GM23338 (cell line): ENCODE measurements at regions not wholly inside any gene's neighbourhood (a gene's known extent, or its start where the extent isn't known, plus 50 kb on each side); places are given as distances from the start of the nearest gene placed in this dataset.

ENCODE experiments used
- ATAC-seq: fragments of 200-7000 bp; cut with Tn5 transposase; 3 replicates; pipeline ENCODE4 v1.9.1; 2020
- DNase-seq: peaks from one replicate; pipeline ENCODE4 v3.0.0-alpha.2; 2015; ENCODE audit warnings: low spot score
- H2AFZ ChIP-seq: fragments of 200-600 bp; sonication (generic); 2 replicates; pipeline ENCODE4 v1.8.0; 2016; ENCODE audit warnings: antibody characterized with exemption, mild to moderate bottlenecking, moderate library complexity
- H3F3A ChIP-seq: fragments of 200-600 bp; sonication (generic); replicated peaks from 2 replicates; pipeline ENCODE4 v1.8.0; 2017; ENCODE audit warnings: antibody characterized with exemption, mixed run types, low read depth
- H3K27ac ChIP-seq: fragments of 200-600 bp; sonication (generic); 2 replicates; pipeline ENCODE4 v1.6.1; 2016; ENCODE audit warnings: low read depth
- H3K27me3 ChIP-seq: fragments of 200-600 bp; sonication (generic); 2 replicates; pipeline ENCODE4 v1.8.0; 2016; ENCODE audit warnings: mild to moderate bottlenecking, mixed run types, moderate library complexity; ENCODE audit not compliant: insufficient read depth
- H3K36me3 ChIP-seq: fragments of 200-600 bp; sonication (generic); 2 replicates; pipeline ENCODE4 v1.8.0; 2016; ENCODE audit warnings: mild to moderate bottlenecking; ENCODE audit not compliant: insufficient read depth
- H3K4me1 ChIP-seq: fragments of 200-600 bp; sonication (generic); 2 replicates; pipeline ENCODE4 v1.8.0; 2016; ENCODE audit warnings: mild to moderate bottlenecking, moderate library complexity; ENCODE audit not compliant: insufficient read depth
- H3K4me2 ChIP-seq: fragments of 200-600 bp; sonication (generic); 2 replicates; pipeline ENCODE4 v1.7.1; 2017; ENCODE audit warnings: mixed run types
- H3K4me3 ChIP-seq: fragments of 200-600 bp; sonication (generic); 2 replicates; pipeline ENCODE4 v1.6.1; 2016; ENCODE audit warnings: mixed run types
- H3K79me2 ChIP-seq: fragments of 200-600 bp; sonication (generic); replicated peaks from 2 replicates; pipeline ENCODE4 v1.8.0; 2017; ENCODE audit warnings: mild to moderate bottlenecking; ENCODE audit not compliant: insufficient read depth
- H3K9me2 ChIP-seq: fragments of 200-600 bp; sonication (generic); 2 replicates; pipeline ENCODE4 v1.8.0; 2017; ENCODE audit not compliant: insufficient read depth
- H4K20me1 ChIP-seq: fragments of 200-600 bp; sonication (generic); replicated peaks from 2 replicates; pipeline ENCODE4 v1.8.0; 2017; ENCODE audit warnings: mild to moderate bottlenecking; ENCODE audit not compliant: insufficient read depth
- H3K27ac Mint-ChIP-seq: 2 replicates; pipeline ENCODE4 v1.8.0; 2020; ENCODE audit warnings: inconsistent platforms, mild to moderate bottlenecking, moderate library complexity, mixed read lengths
- H3K27me3 Mint-ChIP-seq: 3 replicates; pipeline ENCODE4 v1.8.0; 2022; ENCODE audit warnings: low read depth, mild to moderate bottlenecking, moderate library complexity, mixed read lengths, inconsistent platforms; ENCODE audit not compliant: insufficient read depth, poor library complexity
- H3K36me3 Mint-ChIP-seq: 3 replicates; pipeline ENCODE4 v1.8.0; 2021; ENCODE audit warnings: low read depth, mild to moderate bottlenecking, inconsistent platforms, moderate library complexity, mixed read lengths
- H3K4me1 Mint-ChIP-seq: 3 replicates; pipeline ENCODE4 v1.8.0; 2020; ENCODE audit warnings: mild to moderate bottlenecking, inconsistent platforms, mixed read lengths
- H3K4me3 Mint-ChIP-seq: 3 replicates; pipeline ENCODE4 v1.8.0; 2021; ENCODE audit warnings: moderate library complexity, mild to moderate bottlenecking, inconsistent platforms, mixed read lengths
- H3K9me3 Mint-ChIP-seq: 3 replicates; pipeline ENCODE4 v1.8.0; 2020; ENCODE audit warnings: moderate library complexity, mild to moderate bottlenecking, inconsistent platforms, mixed read lengths
- CREB1 ChIP-seq: fragments of 250-450 bp; sonication (Bioruptor Pico); IDR thresholded peaks from 2 replicates; pipeline ENCODE4 v1.5.0; 2020; ENCODE audit warnings: low read depth, mild to moderate bottlenecking, moderate library complexity
- CTCF ChIP-seq, 2 experiments: fragments of 200-600 bp in 1 of 2; sonication (generic) in 1 of 2; conservative IDR thresholded peaks; 2 replicates each; pipeline versions ENCODE4 v1.5.1 to v1.6.1; 2016 to 2017; ENCODE audit warnings: antibody characterized with exemption in 2 of 2, low read depth in 2 of 2, mild to moderate bottlenecking in 2 of 2, moderate library complexity in 1 of 2
- ETS1 ChIP-seq: IDR thresholded peaks from 2 replicates; pipeline ENCODE4 v1.6.1; 2016; ENCODE audit warnings: antibody characterized with exemption
- EZH2 ChIP-seq: fragments of 200-600 bp; sonication (generic); IDR thresholded peaks from one replicate; pipeline ENCODE4 v1.8.0; 2017; ENCODE audit warnings: antibody characterized with exemption, mild to moderate bottlenecking, low read depth; ENCODE audit not compliant: unreplicated experiment
- EZH2phosphoT487 ChIP-seq: fragments of 200-600 bp; sonication (generic); IDR thresholded peaks from one replicate; pipeline ENCODE4 v1.8.1; 2018; ENCODE audit warnings: antibody characterized with exemption; ENCODE audit not compliant: unreplicated experiment
- JUNB ChIP-seq: IDR thresholded peaks from one replicate; pipeline ENCODE4 v1.6.1; 2016; ENCODE audit warnings: antibody characterized with exemption; ENCODE audit not compliant: unreplicated experiment
- NANOG ChIP-seq: IDR thresholded peaks from 2 replicates; pipeline ENCODE4 v1.6.1; 2016; ENCODE audit warnings: antibody characterized with exemption, borderline replicate concordance
- POLR2AphosphoS5 ChIP-seq: IDR thresholded peaks from 2 replicates; pipeline ENCODE4 v1.6.1; 2016; ENCODE audit warnings: antibody characterized with exemption, low read depth
- REST ChIP-seq: IDR thresholded peaks from one replicate; pipeline ENCODE4 v1.6.1; 2018; ENCODE audit warnings: antibody characterized with exemption; ENCODE audit not compliant: unreplicated experiment
- STAT1 ChIP-seq: IDR thresholded peaks from one replicate; pipeline ENCODE4 v1.6.1; 2016; ENCODE audit warnings: antibody characterized with exemption; ENCODE audit not compliant: unreplicated experiment
- ZNF114 ChIP-seq: fragments of 250-450 bp; sonication (Bioruptor Pico); IDR thresholded peaks from 2 replicates; pipeline ENCODE4 v1.5.0; 2020; ENCODE audit warnings: mild to moderate bottlenecking, moderate library complexity
- ZNF331 ChIP-seq: fragments of 250-450 bp; sonication (Bioruptor Pico); IDR thresholded peaks from 2 replicates; pipeline ENCODE4 v1.5.0; 2020; ENCODE audit warnings: low read depth, mild to moderate bottlenecking, moderate library complexity
- ZNF462 ChIP-seq: fragments of 250-450 bp; sonication (Bioruptor Pico); IDR thresholded peaks from 2 replicates; pipeline ENCODE4 v1.5.0; 2020; ENCODE audit warnings: mild to moderate bottlenecking, moderate library complexity

- DNase-seq (no peak), ATAC-seq (no peak)
- H3K4me1 Mint-ChIP-seq: peaks cover 9% of the 10 kb centered on the region; the same call in 2 of the 3 replicates
- H3K4me3 Mint-ChIP-seq: no peak overlapping the region
- no peak overlapping the region for H3K27ac ChIP-seq
- no peaks in the 10 kb centered on the region for H3F3A ChIP-seq
- no peak for TF ChIP-seq CREB1 (CRISPR knock-in tag)
- no peak for TF ChIP-seq ZNF462
- no peak for TF ChIP-seq STAT1
- no peak for TF ChIP-seq JUNB
- TF ChIP-seq POLR2AphosphoS5: no peak
- TF ChIP-seq ZNF331: no peak
- TF ChIP-seq NANOG: no peak
- TF ChIP-seq EZH2phosphoT487: no peak
- TF ChIP-seq CTCF (conservative IDR thresholded peaks at IDR 0.05; ENCODE audit: low read depth in 2 of 2): no peak
- TF ChIP-seq ZNF114 (CRISPR knock-in tag): no peak
- TF ChIP-seq EZH2: no peak
- TF ChIP-seq ETS1: no peak
- TF ChIP-seq REST: no peak
- H3K79me2 ChIP-seq: no peaks in the 10 kb centered on the region
- no peaks in the 10 kb centered on the region for H3K27me3 ChIP-seq
- H3K27me3 Mint-ChIP-seq: peaks cover 1% of the 10 kb centered on the region
- peaks cover 12% of the 10 kb centered on the region; the same call in 1 of the 2 replicates for H3K36me3 ChIP-seq
- H3K9me3 Mint-ChIP-seq: peaks cover 32% of the 10 kb centered on the region
- no peak overlapping the region for H3K4me2 ChIP-seq
- H3K4me1 ChIP-seq: peaks cover 4% of the 10 kb centered on the region; the same call in 1 of the 2 replicates
- no peak overlapping the region for H2AFZ ChIP-seq
- H3K27ac Mint-ChIP-seq: no peak overlapping the region
- H4K20me1 ChIP-seq: no peaks in the 10 kb centered on the region
- H3K4me3 ChIP-seq: no peak overlapping the region
- peaks cover 20% of the 10 kb centered on the region for H3K36me3 Mint-ChIP-seq
- H3K9me2 ChIP-seq: peaks cover 8% of the 10 kb centered on the region; the same call in 1 of the 2 replicates
Observed at GRCh38 chr12:58513852-58514251, 406.5 kb downstream of the LRIG3 start.
